ENCODE measurements at regions not wholly inside any gene's neighbourhood (a gene's known extent, or its start where the extent isn't known, plus 50 kb on each side); places are given as distances from the start of the nearest gene placed in this dataset.
A peak's percentile ranks its signal among the peaks of the same experiment; 100 is the strongest.

DNA sequence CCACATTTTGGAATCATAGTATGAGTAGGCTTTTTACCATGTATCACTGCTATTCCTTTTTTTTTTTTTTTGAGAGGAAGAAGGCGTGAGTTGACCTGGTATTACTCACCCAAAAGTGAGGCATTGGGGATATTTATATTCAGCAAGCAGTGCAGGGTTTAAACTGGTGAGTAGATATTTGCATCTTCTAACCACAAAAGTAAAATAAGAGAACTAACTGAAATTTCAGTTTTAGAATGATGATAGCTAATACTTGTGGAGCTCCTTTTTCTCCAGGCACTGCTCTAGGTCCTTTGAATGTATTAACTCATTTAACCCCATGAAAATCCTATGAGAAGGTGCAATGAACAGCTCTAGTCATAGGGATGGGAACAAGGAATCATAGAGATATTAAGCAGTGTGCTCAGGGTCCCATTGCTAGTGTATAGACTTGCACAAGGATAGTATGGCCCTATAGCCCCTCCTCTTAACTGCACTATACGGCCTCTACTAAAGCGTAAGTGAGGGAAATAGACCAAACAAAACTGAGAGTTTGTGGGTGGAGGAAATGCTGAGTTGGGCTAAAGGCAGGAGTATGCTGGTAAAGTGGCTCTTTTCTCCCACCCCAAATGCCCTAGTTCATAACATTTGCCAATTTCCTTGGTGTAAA is 104.3 kb upstream of the MAX start:
- WGBS, 2 donors, result 82 to 84% methylated on average over 3 of the region's 3 CpGs
- TF ChIP-seq POLR2A (IDR thresholded peaks at IDR 0.05), result no peak
- TF ChIP-seq, protein P1, sequence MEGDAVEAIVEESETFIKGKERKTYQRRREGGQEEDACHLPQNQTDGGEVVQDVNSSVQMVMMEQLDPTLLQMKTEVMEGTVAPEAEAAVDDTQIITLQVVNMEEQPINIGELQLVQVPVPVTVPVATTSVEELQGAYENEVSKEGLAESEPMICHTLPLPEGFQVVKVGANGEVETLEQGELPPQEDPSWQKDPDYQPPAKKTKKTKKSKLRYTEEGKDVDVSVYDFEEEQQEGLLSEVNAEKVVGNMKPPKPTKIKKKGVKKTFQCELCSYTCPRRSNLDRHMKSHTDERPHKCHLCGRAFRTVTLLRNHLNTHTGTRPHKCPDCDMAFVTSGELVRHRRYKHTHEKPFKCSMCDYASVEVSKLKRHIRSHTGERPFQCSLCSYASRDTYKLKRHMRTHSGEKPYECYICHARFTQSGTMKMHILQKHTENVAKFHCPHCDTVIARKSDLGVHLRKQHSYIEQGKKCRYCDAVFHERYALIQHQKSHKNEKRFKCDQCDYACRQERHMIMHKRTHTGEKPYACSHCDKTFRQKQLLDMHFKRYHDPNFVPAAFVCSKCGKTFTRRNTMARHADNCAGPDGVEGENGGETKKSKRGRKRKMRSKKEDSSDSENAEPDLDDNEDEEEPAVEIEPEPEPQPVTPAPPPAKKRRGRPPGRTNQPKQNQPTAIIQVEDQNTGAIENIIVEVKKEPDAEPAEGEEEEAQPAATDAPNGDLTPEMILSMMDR (IDR thresholded peaks at IDR 0.05), result no peak
- DNase-seq (ENCODE audit: low spot score in 2 of 2), result no peak
- intact Hi-C loops (cut with DNase I; ENCODE audit: low total_unique reads), result no loop called here
- no peak overlapping the region for H3K4me3 ChIP-seq (ENCODE audit: low read depth, poor library complexity, severe bottlenecking)

DNA sequence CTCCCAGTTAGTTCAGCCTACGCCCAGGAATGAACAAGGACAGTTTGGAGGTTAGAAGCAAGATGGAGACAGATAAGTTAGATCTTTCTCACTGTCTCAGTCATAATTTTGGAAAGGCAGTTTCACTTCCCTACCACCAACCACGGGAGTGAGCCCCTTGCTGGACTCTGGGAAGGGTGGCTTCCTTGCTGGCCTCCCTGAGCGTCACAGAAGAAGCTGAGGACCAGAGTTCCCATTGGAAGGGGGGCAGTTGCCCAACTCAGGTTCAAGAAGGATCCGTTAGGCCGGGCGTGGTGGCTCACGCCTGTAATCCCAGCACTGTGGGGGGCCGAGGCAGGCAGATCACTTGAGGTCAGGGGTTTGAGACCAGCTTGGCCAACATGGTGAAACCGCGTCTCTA is 106.2 kb upstream of the MAX start:
- TF ChIP-seq, protein P1 (IDR thresholded peaks at IDR 0.05), result no peak
- no peak for TF ChIP-seq POLR2A (IDR thresholded peaks at IDR 0.05)
- peak in 1 of 2 donors; percentile 82 for DNase-seq (ENCODE audit: low spot score in 2 of 2)
- intact Hi-C loops (cut with DNase I; ENCODE audit: low total_unique reads), result no loop called here
- WGBS, 2 donors, result 91 to 93% methylated on average over 10 of the region's 10 CpGs
- no peak overlapping the region for H3K4me3 ChIP-seq (ENCODE audit: low read depth, poor library complexity, severe bottlenecking)

DNA sequence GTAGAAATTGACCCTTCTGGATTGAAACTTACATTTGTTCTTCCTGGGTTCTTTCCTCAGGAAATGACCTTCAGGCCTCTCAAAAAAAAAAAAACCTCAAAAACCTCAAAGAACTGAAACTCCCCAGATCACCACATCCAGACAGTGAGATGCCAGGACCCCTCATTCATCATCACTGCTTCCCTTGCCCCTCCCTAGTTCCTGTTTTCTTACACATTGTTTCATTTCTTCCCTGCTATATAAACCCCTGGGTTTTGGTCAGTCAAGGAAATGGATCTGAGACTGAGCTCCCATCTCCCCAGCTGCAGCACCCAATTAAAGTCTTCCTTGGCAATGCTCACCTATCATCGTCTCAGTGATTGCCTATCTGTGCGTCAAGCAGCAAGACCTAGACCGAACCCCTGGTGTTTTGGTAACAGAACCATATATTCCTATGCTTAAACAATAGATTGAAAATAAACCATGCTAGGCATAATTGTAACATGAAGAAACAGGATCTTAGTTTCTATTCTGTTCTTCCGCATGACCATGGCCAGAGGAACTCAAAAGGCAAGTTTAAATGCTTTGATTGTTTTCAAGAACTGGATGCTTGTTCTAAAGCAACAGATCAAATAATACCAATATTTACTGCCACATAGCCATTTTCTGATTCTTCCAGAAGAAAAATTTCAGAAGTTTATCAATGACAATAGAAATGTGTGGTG is 108.0 kb upstream of the MAX start:
- TF ChIP-seq, protein P1 (IDR thresholded peaks at IDR 0.05), result no peak
- TF ChIP-seq POLR2A (IDR thresholded peaks at IDR 0.05), result no peak
- H3K4me3 ChIP-seq (ENCODE audit: low read depth, poor library complexity, severe bottlenecking), result no peak overlapping the region
- WGBS, 2 donors, result 76 to 86% methylated on average over 4 of the region's 4 CpGs
- DNase-seq (ENCODE audit: low spot score in 2 of 2), result no peak
- intact Hi-C loops (cut with DNase I; ENCODE audit: low total_unique reads), result no loop called here

DNA sequence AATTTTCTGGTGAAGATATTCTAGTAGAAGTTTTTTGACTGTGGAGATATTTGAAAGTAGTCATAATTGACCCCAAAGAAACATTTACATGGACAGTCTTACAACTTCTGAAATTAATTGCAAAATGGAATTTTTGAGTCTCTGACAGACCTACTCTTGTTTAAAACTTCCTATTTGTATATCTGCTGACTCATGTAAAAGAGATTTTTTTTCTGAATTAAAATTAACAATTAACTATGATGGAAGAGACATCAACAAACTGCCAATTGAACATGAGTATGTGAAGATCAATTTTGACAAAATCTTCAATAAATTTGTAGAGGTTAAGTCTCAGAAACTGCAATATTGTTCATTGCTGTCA is 108.5 kb upstream of the MAX start:
- no peak for DNase-seq (ENCODE audit: low spot score in 2 of 2)
- intact Hi-C loops (cut with DNase I; ENCODE audit: low total_unique reads), result no loop called here
- TF ChIP-seq, protein P1 (IDR thresholded peaks at IDR 0.05), result no peak
- no peak for TF ChIP-seq POLR2A (IDR thresholded peaks at IDR 0.05)
- no peak overlapping the region for H3K4me3 ChIP-seq (ENCODE audit: low read depth, poor library complexity, severe bottlenecking)

DNA sequence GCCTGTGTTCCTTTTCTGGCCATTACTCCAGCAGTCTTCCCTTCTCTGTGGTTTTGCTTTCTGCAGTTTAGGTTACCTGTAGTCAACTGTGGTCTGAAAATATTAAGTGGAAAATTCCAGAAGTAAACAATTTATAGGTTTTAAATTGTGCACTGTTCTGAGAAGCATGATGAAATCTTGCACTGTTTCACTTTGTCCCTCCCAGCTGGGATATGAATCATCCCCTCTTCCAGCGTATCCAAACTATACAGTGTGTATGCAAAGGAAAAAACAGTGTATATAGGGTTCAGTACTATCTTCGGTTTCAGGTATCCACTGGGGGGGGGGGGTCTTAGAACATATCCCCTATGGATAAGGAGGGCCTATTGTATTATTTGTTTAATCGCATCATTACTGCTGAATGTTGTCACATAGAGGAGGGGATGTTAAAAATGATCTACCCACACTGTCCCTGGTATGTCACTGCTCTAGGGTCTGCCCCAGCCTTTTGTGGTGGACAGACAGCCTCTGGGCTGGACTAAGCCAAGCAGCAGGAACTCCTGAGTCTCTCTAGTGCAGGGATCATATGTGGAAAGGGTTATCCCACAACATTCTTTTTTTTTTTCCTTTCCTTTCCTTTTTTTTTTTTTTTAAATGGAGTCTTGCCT is 109.1 kb upstream of the MAX start:
- no peak for DNase-seq (ENCODE audit: low spot score in 2 of 2)
- intact Hi-C loops (cut with DNase I; ENCODE audit: low total_unique reads), result no loop called here
- TF ChIP-seq, protein P1 (IDR thresholded peaks at IDR 0.05), result no peak
- no peak for TF ChIP-seq POLR2A (IDR thresholded peaks at IDR 0.05)
- no peak overlapping the region for H3K4me3 ChIP-seq (ENCODE audit: low read depth, poor library complexity, severe bottlenecking)
- 53 to 65% methylated on average over 3 of the region's 3 CpGs for WGBS, 2 donors
